Stimulated activated CD8-positive, alpha-beta memory T cell treated with anti-CD3 and anti-CD28 coated beads, Interleukin-15, amount 100 ng/mL, for 4 hours (primary cell): ENCODE measurements at regions not wholly inside any gene's neighbourhood (a gene's known extent, or its start where the extent isn't known, plus 50 kb on each side); places are given as distances from the start of the nearest gene placed in this dataset.

Source experiments
- DNase-seq, 2 donors: peaks; one replicate each; pipeline ENCODE4 v3.0.0-alpha.2; 2020; ENCODE audit warnings: low read depth in 2 of 2

GRCh38 chrX:149274516-149275105, 230.5 kb downstream of the IDS start:
- DNase-seq = no peak

DNA sequence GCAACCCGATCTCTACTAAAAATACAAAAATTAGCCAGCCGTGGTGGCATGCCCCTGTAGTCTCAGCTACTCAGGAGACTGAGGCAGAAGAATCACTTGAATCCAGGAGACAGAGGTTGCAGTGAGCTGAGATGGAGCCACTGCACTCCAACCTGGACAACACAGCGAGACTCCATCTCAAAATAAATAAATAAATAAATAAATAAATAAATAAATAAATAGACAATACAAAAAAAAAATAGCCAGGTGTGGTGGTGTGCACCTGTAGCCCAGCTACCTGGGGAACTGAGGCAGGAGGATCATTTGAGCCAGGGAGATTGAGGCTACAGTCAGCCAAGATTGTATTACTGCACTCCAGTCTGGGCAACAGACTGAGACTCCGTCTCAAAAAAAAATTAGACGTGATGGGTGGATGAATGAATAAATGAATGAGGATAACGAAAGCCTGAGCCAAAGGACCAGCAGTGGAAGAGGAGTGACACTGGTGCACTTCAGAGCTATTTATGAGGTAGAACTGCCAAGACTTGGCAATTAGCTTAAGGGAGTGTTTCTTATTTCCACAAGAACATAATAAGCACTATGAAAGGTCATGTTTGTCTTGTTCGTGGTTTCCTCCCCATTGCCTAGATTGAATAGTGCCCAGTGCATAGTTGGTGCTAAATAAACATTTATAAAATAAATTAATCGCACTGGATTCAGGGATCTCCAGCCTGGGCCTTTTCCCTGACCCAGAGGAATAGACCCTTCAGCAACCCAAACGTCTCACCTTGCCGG, 232.2 kb downstream of the IDS start:
- DNase-seq = no peak

GRCh38 chrX:149267878-149268813, 237.0 kb downstream of the IDS start:
- no peak for DNase-seq

DNA sequence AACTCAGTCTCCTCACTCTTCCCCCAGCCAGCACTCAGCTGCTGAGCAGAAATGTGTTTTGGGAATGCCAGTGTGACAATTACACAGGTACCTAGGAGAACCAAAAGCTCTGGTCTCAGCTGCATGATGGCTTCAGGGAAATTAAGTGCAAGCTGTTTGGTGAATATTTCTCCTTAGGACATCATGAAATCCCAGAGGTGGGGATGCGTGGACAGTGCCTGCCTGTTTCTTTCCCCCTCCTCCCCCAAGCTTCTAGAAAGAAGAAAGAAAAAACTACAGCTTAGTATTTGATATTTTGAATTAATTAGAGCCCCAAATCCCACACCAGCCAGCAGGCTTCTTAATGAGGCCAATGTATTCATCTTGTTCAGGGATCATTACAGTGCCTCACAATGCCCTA, 243.0 kb downstream of the IDS start:
- no peak for DNase-seq

DNA sequence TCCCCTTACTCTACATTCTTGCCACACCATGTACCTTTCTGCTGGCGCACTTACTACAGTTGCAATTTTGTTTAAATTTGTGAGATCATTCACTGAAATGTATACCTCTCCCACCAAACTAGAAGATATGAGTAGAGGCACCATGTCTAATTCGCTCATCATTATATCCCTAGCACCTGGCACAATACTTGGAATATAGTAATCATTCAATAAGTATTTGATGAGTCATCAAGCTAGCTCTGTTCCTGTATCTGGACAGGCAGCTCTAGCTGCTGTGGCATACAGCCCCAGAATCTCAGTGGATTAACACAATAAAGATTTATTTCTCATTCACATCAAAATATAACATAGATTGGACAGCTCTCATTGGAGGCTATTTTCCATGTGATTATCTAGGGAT, 245.9 kb downstream of the IDS start:
- no peak for DNase-seq

DNA sequence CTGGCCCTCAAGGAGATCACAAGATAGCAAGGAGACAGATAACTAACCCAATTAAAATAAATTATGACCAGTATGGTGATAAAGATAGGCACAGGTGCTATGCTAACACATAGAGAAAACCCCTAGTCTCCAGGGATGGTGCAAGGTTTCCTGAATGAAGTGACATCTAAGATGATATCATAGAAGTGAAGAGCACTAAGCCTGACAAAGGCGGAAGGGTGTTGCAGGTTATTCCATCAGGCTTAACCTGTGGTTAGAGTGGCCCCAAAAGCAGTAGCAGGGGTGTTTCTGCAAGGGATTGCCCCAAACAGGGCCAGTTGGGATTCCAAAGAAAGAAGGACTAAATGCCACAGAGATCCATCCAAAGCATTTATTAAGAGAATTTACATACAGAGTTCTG, 249.2 kb downstream of the IDS start:
- DNase-seq = no peak

GRCh38 chrX:149248073-149248625, 257.0 kb downstream of the IDS start:
- DNase-seq = no peak

DNA sequence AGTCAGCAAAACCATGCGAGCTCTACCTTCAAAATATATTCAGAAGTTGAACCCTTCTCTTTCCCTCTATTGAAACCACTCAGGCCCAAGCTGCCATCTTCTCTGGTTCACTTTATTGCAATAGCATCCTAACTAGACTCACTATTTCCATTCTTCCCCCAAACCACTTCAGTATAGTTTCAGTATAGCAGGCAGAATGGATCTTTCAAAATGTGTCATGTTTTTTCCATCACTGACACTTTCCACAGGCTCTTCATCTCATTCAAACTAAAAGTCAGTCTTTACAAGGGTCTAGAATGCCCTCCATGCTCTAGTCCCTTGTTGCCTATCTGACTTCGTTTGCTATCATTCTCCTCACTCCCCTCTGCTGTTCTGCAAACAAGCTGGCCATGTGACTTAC, 274.4 kb downstream of the IDS start:
- no peak for DNase-seq

DNA sequence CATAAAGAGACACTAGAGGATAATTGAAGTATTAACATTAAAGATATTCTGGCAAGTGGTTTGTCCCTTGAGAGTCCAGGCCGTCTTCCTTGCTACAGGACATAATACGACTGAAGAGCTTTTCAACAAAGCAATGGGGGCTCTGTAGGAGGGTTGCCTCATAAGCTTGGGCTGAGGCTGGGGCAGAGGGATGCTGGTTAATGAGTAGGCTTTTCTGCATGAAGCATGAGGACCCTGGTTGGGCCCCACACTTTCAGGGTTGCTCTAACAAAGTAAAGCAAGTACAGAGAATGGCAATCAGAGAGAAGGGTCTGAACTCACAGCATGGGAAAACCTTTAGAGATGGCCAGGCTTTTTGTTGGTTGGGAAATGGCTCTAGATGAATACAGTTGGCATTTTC, 281.3 kb downstream of the IDS start:
- DNase-seq = no peak

DNA sequence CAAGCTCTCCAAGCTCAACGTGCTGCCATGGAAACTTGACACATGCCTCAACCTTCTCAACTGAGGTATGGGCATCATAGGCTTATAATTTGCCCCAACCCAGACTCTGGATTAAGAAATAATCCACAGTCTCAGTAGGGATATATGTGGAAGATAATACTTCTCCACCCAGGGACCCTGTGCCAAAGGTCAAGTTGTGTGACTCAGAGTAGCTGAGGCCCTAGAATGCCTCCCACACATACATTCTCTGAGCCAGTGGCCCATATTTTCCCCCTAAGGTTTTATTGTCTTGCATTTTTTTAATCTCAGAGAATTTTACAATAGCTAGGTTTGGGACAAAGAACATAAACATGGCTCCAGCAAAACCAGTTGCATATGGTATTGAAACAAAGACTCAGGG, 283.1 kb downstream of the IDS start:
- DNase-seq = no peak

GRCh38 chrX:149221230-149221629, 283.9 kb downstream of the IDS start:
- DNase-seq = no peak

DNA sequence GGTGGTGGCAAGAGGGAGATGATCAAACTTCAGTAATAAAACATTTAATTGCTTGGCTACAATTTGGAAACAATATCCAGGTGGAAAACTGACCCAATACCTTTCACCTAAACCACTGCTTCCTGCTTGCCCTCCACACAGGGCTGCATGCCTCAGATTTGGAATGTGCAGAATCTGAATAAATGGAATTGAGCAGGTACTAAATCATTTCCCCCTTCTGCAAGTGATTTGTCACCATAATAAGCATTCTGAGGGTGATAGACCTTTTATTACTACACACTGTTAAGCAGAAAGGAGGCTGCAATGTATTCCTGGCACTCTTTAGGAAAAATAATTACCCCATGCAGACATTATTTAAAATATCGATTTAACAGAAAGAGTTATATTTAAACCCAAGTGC, 291.8 kb downstream of the IDS start:
- DNase-seq = no peak

GRCh38 chrX:149208307-149208706, 296.8 kb downstream of the IDS start:
- DNase-seq = no peak

- DNase-seq = no peak
Observed at GRCh38 chrX:149207518-149207917, 297.6 kb downstream of the IDS start.

GRCh38 chrX:149205937-149206336, 299.2 kb downstream of the IDS start:
- DNase-seq = no peak

GRCh38 chrX:149205081-149205480, 300.0 kb downstream of the IDS start:
- DNase-seq = no peak

GRCh38 chrX:149199734-149200133, 305.4 kb downstream of the IDS start:
- no peak for DNase-seq

DNA sequence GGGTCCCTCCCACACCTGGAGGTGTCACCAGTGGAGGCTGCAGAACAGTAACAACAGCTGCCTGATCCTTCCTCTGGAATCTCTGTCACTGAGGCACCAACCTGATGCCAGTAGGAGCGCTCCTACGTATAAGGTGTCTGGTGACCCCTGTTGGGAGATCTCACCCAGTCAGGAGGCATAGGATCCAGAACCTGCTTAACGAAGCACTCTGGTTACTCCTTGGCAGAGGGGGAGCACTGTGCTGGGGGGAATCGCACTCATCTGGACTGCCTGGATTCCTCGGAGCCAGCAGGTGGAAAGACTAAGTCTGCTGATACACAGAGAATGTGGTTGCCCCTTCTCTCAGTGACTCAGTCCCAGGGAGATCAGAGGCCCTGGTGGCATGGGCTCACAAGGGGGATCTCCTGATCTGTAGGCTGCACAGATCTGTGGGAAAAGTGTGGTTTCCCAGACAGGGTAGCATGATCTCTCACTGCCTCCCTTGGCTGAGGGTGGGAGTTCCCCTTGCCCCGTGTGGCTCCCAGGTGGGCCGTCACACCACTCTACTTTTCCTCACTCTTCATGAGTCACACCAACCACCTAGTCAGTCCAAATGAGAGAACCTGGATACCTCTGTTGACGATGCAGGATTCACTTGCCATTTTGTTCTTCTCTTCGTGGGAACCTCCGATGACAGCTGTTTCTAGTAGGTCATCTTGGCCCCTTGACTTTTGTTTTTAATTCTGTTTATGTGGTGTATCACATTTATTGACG, 305.9 kb downstream of the IDS start:
- no peak for DNase-seq

DNA sequence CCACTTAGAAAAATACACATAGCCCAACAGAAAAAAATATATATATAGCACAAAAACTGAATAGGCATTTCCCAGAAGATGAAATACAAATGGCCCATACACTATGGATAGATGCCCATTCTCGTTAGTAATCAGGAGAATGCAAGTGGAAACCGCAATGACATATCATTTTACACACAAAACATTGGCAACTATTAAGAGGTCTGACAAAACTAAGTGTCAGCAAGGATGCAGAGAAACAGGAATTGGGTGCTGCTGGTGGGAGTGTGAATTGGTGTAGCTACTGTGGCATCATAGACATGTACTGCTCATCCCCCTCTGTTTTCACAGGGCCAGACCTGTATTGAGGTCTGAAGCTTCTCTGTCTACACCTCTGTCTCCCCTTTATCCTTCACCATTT, 320.0 kb downstream of the IDS start:
- DNase-seq = no peak

- DNase-seq = no peak
Observed at GRCh38 chrX:149161435-149162088, 343.5 kb downstream of the IDS start.

GRCh38 chrX:149157976-149158375, 347.1 kb downstream of the IDS start:
- DNase-seq = no peak
